ENCODE measurements at regions not wholly inside any gene's neighbourhood (a gene's known extent, or its start where the extent isn't known, plus 50 kb on each side); places are given as distances from the start of the nearest gene placed in this dataset.
"Not testable (repeated sequence)": the region's sequence is repeated elsewhere in the genome, so short reads cannot be mapped to it uniquely, and the experiment has no call there.

- H3K9me3 ChIP-seq; H3K27ac ChIP-seq; DNase-seq; H3K27me3 ChIP-seq; H3K36me3 ChIP-seq; intact Hi-C loops (cut with DNase I); H3K4me1 ChIP-seq; H3K4me3 ChIP-seq (replicated peaks in 1 of 3): not testable (repeated sequence)
- 41 to 56% methylated on average over 6 to 8 of the region's 59 CpGs for WGBS, 2 donors
Measured at GRCh38 chr1:145505663-145506647, 80.6 kb upstream of the NBPF20 start.

GRCh38 chr1:145504834-145505413 is 79.5 kb upstream of the NBPF20 start:
- H3K4me1 ChIP-seq; H3K36me3 ChIP-seq; DNase-seq; H3K9me3 ChIP-seq; intact Hi-C loops (cut with DNase I); H3K27ac ChIP-seq; H3K4me3 ChIP-seq (replicated peaks in 1 of 3); H3K27me3 ChIP-seq: not testable (repeated sequence)
- no CpG with 5 or more reads among the region's 17 CpGs for WGBS, 2 donors

- DNase-seq; H3K27me3 ChIP-seq; H3K9me3 ChIP-seq; H3K4me3 ChIP-seq (replicated peaks in 1 of 3); H3K36me3 ChIP-seq; H3K4me1 ChIP-seq; H3K27ac ChIP-seq; intact Hi-C loops (cut with DNase I): not testable (repeated sequence)
- WGBS, 2 donors, result no CpG with 5 or more reads among the region's 2 CpGs
Measured at GRCh38 chr1:145504310-145504709, 78.9 kb upstream of the NBPF20 start.

GRCh38 chr1:145500251-145500650 is 74.8 kb upstream of the NBPF20 start:
- H3K9me3 ChIP-seq; H3K4me3 ChIP-seq (replicated peaks in 1 of 3); H3K27ac ChIP-seq; DNase-seq; H3K27me3 ChIP-seq; H3K4me1 ChIP-seq; intact Hi-C loops (cut with DNase I); H3K36me3 ChIP-seq: not testable (repeated sequence)
- WGBS, 2 donors, result no CpG with 5 or more reads among the region's 5 CpGs

GRCh38 chr1:145495077-145495871 is 69.9 kb upstream of the NBPF20 start:
- H3K36me3 ChIP-seq; H3K27me3 ChIP-seq; H3K27ac ChIP-seq; intact Hi-C loops (cut with DNase I); H3K4me3 ChIP-seq (replicated peaks in 1 of 3); H3K4me1 ChIP-seq; DNase-seq; H3K9me3 ChIP-seq: not testable (repeated sequence)
- 88 to 94% methylated on average over 3 of the region's 7 CpGs for WGBS, 2 donors

- H3K4me3 ChIP-seq (replicated peaks in 1 of 3); H3K27me3 ChIP-seq; H3K4me1 ChIP-seq; H3K36me3 ChIP-seq; H3K9me3 ChIP-seq; H3K27ac ChIP-seq; DNase-seq; intact Hi-C loops (cut with DNase I): not testable (repeated sequence)
- WGBS, 2 donors, result 27% methylated on average over 3 of the region's 31 CpGs; no CpG with 5 or more reads in 1 of the 2 donors
Measured at GRCh38 chr1:145488193-145488933, 63.0 kb upstream of the NBPF20 start.

GRCh38 chr1:145487156-145487555 is 61.8 kb upstream of the NBPF20 start:
- H3K36me3 ChIP-seq; H3K27me3 ChIP-seq; H3K9me3 ChIP-seq; intact Hi-C loops (cut with DNase I); H3K4me1 ChIP-seq; DNase-seq; H3K27ac ChIP-seq; H3K4me3 ChIP-seq (replicated peaks in 1 of 3): not testable (repeated sequence)
- WGBS, 2 donors, result 0 to 3% methylated on average over 8 to 16 of the region's 36 CpGs

GRCh38 chr1:145484257-145484656 is 58.9 kb upstream of the NBPF20 start:
- H3K27me3 ChIP-seq; DNase-seq; H3K27ac ChIP-seq; H3K4me1 ChIP-seq; H3K4me3 ChIP-seq (replicated peaks in 1 of 3); H3K36me3 ChIP-seq; intact Hi-C loops (cut with DNase I); H3K9me3 ChIP-seq: not testable (repeated sequence)
- whole genome bisulfite sequencing, 2 donors, result 76 to 87% methylated on average over 4 of the region's 4 CpGs

GRCh38 chr1:145482214-145482860 is 56.9 kb upstream of the NBPF20 start:
- intact Hi-C loops (cut with DNase I); DNase-seq; H3K9me3 ChIP-seq; H3K4me1 ChIP-seq; H3K36me3 ChIP-seq; H3K27ac ChIP-seq; H3K27me3 ChIP-seq; H3K4me3 ChIP-seq (replicated peaks in 1 of 3): not testable (repeated sequence)
- WGBS, 2 donors, result 25 to 33% methylated on average over 6 to 8 of the region's 8 CpGs

GRCh38 chr1:145475962-145476361 is 50.6 kb upstream of the NBPF20 start:
- H3K27ac ChIP-seq; intact Hi-C loops (cut with DNase I); H3K36me3 ChIP-seq; H3K4me3 ChIP-seq (replicated peaks in 1 of 3); H3K27me3 ChIP-seq; H3K4me1 ChIP-seq; DNase-seq; H3K9me3 ChIP-seq: not testable (repeated sequence)
- WGBS, 2 donors, result 3% methylated on average over 20 to 23 of the region's 25 CpGs

GRCh38 chr1:145475369-145475915 is 50.0 kb upstream of the NBPF20 start:
- H3K4me1 ChIP-seq; intact Hi-C loops (cut with DNase I); H3K27ac ChIP-seq; H3K27me3 ChIP-seq; DNase-seq; H3K4me3 ChIP-seq (replicated peaks in 1 of 3); H3K36me3 ChIP-seq; H3K9me3 ChIP-seq: not testable (repeated sequence)
- 15 to 16% methylated on average over 5 to 6 of the region's 41 CpGs for WGBS, 2 donors
